ENCODE measurements at regions not wholly inside any gene's neighbourhood (a gene's known extent, or its start where the extent isn't known, plus 50 kb on each side); places are given as distances from the start of the nearest gene placed in this dataset.

DNA sequence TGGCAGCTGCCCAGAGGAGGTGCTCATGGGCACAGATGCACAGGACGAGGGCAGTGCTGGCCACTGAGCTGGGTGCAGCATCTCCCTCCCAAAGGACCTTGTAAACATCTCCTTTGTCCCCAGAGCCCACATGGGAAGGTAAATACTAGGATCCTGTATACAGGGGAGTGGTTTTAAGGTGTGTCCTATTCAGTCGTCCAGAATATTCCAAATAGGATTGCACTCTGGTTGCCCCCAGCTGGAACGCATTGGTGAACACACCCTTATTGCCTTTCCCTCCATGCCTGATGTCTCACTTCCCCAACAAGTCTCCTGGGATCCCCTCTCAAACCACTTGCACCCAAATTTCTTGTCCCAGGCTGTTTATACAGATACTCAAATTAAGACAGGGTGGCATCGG lies 152.0 kb upstream of the PCBD1 start:
- no peak for TF ChIP-seq EZH2 (IDR thresholded peaks at IDR 0.05; ENCODE audit: borderline replicate concordance, insufficient read depth, low read depth, low read length, poor library complexity, severe bottlenecking)
- TF ChIP-seq, protein P1, sequence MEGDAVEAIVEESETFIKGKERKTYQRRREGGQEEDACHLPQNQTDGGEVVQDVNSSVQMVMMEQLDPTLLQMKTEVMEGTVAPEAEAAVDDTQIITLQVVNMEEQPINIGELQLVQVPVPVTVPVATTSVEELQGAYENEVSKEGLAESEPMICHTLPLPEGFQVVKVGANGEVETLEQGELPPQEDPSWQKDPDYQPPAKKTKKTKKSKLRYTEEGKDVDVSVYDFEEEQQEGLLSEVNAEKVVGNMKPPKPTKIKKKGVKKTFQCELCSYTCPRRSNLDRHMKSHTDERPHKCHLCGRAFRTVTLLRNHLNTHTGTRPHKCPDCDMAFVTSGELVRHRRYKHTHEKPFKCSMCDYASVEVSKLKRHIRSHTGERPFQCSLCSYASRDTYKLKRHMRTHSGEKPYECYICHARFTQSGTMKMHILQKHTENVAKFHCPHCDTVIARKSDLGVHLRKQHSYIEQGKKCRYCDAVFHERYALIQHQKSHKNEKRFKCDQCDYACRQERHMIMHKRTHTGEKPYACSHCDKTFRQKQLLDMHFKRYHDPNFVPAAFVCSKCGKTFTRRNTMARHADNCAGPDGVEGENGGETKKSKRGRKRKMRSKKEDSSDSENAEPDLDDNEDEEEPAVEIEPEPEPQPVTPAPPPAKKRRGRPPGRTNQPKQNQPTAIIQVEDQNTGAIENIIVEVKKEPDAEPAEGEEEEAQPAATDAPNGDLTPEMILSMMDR (IDR thresholded peaks at IDR 0.05), result no peak
